ENCODE measurements at regions not wholly inside any gene's neighbourhood (a gene's known extent, or its start where the extent isn't known, plus 50 kb on each side); places are given as distances from the start of the nearest gene placed in this dataset.

GRCh38 chr7:15936991-15937390 lies 250.5 kb upstream of the MEOX2 start:
- no peak for TF ChIP-seq EP300 (IDR thresholded peaks at IDR 0.05; ENCODE audit: borderline replicate concordance)
- no peak for TF ChIP-seq ZBTB7A (IDR thresholded peaks at IDR 0.05; ENCODE audit: low read depth)
- TF ChIP-seq YY1 (IDR thresholded peaks at IDR 0.05; ENCODE audit: low read depth), result no peak
- TF ChIP-seq EGR1 (IDR thresholded peaks at IDR 0.05), result no peak
- TF ChIP-seq MAX (IDR thresholded peaks at IDR 0.05), result no peak
- no peak for TF ChIP-seq RAD21 (IDR thresholded peaks at IDR 0.05; ENCODE audit: low read depth)
- no peak for TF ChIP-seq FOXM1 (IDR thresholded peaks at IDR 0.05; ENCODE audit: borderline replicate concordance, low read depth)
- TF ChIP-seq CREB1 (IDR thresholded peaks at IDR 0.05; ENCODE audit: low read depth), result no peak
- no peak for TF ChIP-seq USF1 (IDR thresholded peaks at IDR 0.05)
- TF ChIP-seq TCF12 (IDR thresholded peaks at IDR 0.05; ENCODE audit: low read depth), result no peak
- TF ChIP-seq TEAD4 (IDR thresholded peaks at IDR 0.05), result no peak
- TF ChIP-seq CEBPB (IDR thresholded peaks at IDR 0.05), result no peak

GRCh38 chr7:15932318-15932717 lies 245.8 kb upstream of the MEOX2 start:
- TF ChIP-seq FOXM1 (IDR thresholded peaks at IDR 0.05; ENCODE audit: borderline replicate concordance, low read depth), result no peak
- TF ChIP-seq CREB1 (IDR thresholded peaks at IDR 0.05; ENCODE audit: low read depth), result no peak
- no peak for TF ChIP-seq REST (IDR thresholded peaks at IDR 0.05; ENCODE audit: low read depth)
- no peak for TF ChIP-seq EGR1 (IDR thresholded peaks at IDR 0.05)
- TF ChIP-seq YY1 (IDR thresholded peaks at IDR 0.05; ENCODE audit: low read depth), result no peak
- TF ChIP-seq TAF1 (IDR thresholded peaks at IDR 0.05; ENCODE audit: low read depth), result no peak
- TF ChIP-seq ZBTB7A (IDR thresholded peaks at IDR 0.05; ENCODE audit: low read depth), result no peak
- TF ChIP-seq RAD21 (IDR thresholded peaks at IDR 0.05; ENCODE audit: low read depth), result no peak
- TF ChIP-seq CEBPB (IDR thresholded peaks at IDR 0.05), result no peak
- TF ChIP-seq USF1 (IDR thresholded peaks at IDR 0.05), result no peak
- TF ChIP-seq NFIC (IDR thresholded peaks at IDR 0.05), result no peak
- no peak for TF ChIP-seq EP300 (IDR thresholded peaks at IDR 0.05; ENCODE audit: borderline replicate concordance)
- no peak for TF ChIP-seq TEAD4 (IDR thresholded peaks at IDR 0.05)
- TF ChIP-seq MAX (IDR thresholded peaks at IDR 0.05), result no peak
- TF ChIP-seq TCF12 (IDR thresholded peaks at IDR 0.05; ENCODE audit: low read depth), result no peak

- TF ChIP-seq EP300 (IDR thresholded peaks at IDR 0.05; ENCODE audit: borderline replicate concordance) (no peak), NFIC (IDR thresholded peaks at IDR 0.05) (no peak), TEAD4 (IDR thresholded peaks at IDR 0.05) (no peak), CEBPB (IDR thresholded peaks at IDR 0.05) (no peak), EGR1 (IDR thresholded peaks at IDR 0.05) (no peak), YY1 (IDR thresholded peaks at IDR 0.05; ENCODE audit: low read depth) (no peak), TAF1 (IDR thresholded peaks at IDR 0.05; ENCODE audit: low read depth) (no peak), RAD21 (IDR thresholded peaks at IDR 0.05; ENCODE audit: low read depth) (no peak), TCF12 (IDR thresholded peaks at IDR 0.05; ENCODE audit: low read depth) (no peak), MAX (IDR thresholded peaks at IDR 0.05) (no peak), FOXM1 (IDR thresholded peaks at IDR 0.05; ENCODE audit: borderline replicate concordance, low read depth) (no peak), CREB1 (IDR thresholded peaks at IDR 0.05; ENCODE audit: low read depth) (no peak), USF1 (IDR thresholded peaks at IDR 0.05) (no peak), ZBTB7A (IDR thresholded peaks at IDR 0.05; ENCODE audit: low read depth) (no peak), REST (IDR thresholded peaks at IDR 0.05; ENCODE audit: low read depth) (no peak)
Observed at GRCh38 chr7:15929411-15929810, 242.9 kb upstream of the MEOX2 start.

GRCh38 chr7:15925608-15926007 lies 239.1 kb upstream of the MEOX2 start:
- TF ChIP-seq TCF12 (IDR thresholded peaks at IDR 0.05; ENCODE audit: low read depth), result no peak
- TF ChIP-seq TEAD4 (IDR thresholded peaks at IDR 0.05), result no peak
- no peak for TF ChIP-seq TAF1 (IDR thresholded peaks at IDR 0.05; ENCODE audit: low read depth)
- TF ChIP-seq FOXM1 (IDR thresholded peaks at IDR 0.05; ENCODE audit: borderline replicate concordance, low read depth), result no peak
- TF ChIP-seq YY1 (IDR thresholded peaks at IDR 0.05; ENCODE audit: low read depth), result no peak
- TF ChIP-seq EP300 (IDR thresholded peaks at IDR 0.05; ENCODE audit: borderline replicate concordance), result no peak
- TF ChIP-seq MAX (IDR thresholded peaks at IDR 0.05), result no peak
- no peak for TF ChIP-seq REST (IDR thresholded peaks at IDR 0.05; ENCODE audit: low read depth)
- no peak for TF ChIP-seq USF1 (IDR thresholded peaks at IDR 0.05)
- TF ChIP-seq CREB1 (IDR thresholded peaks at IDR 0.05; ENCODE audit: low read depth), result no peak
- TF ChIP-seq CEBPB (IDR thresholded peaks at IDR 0.05), result no peak
- no peak for TF ChIP-seq RAD21 (IDR thresholded peaks at IDR 0.05; ENCODE audit: low read depth)
- no peak for TF ChIP-seq EGR1 (IDR thresholded peaks at IDR 0.05)
- TF ChIP-seq ZBTB7A (IDR thresholded peaks at IDR 0.05; ENCODE audit: low read depth), result no peak
- no peak for TF ChIP-seq NFIC (IDR thresholded peaks at IDR 0.05)
